ENCODE measurements at regions not wholly inside any gene's neighbourhood (a gene's known extent, or its start where the extent isn't known, plus 50 kb on each side); places are given as distances from the start of the nearest gene placed in this dataset.
"Not testable (repeated sequence)": the region's sequence is repeated elsewhere in the genome, so short reads cannot be mapped to it uniquely, and the experiment has no call there.

DNA sequence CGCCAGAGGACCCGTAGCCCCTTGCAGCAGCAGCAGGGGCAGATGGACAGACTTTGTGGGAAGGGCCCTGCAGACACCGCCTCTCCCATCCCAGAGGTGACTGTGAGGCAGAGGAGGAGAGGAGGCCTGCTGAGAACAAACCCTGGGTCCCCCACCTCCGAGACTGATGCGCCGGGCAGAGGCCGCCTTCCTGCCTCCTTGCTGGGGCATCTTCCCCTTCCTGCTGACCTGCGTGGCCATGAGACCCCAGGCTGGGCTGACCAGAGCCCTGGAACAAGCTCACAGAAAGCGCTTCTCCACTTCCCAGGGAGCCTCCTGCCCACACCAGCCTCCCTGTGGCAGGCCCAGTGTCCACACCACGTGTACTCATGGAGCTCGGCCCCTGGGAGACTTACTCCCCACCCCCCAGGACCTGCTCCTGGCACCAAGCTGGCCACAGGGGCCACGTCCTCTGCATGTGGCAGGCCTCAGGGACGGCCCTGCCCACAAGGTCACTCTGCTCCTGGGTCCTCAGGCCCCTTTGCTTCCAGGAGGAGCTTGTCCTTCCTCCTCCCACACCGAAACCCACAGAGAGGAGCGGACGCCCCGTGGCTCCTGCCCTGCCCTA, 119.0 kb upstream of the ZNF469 start:
- TF ChIP-seq, protein P1, sequence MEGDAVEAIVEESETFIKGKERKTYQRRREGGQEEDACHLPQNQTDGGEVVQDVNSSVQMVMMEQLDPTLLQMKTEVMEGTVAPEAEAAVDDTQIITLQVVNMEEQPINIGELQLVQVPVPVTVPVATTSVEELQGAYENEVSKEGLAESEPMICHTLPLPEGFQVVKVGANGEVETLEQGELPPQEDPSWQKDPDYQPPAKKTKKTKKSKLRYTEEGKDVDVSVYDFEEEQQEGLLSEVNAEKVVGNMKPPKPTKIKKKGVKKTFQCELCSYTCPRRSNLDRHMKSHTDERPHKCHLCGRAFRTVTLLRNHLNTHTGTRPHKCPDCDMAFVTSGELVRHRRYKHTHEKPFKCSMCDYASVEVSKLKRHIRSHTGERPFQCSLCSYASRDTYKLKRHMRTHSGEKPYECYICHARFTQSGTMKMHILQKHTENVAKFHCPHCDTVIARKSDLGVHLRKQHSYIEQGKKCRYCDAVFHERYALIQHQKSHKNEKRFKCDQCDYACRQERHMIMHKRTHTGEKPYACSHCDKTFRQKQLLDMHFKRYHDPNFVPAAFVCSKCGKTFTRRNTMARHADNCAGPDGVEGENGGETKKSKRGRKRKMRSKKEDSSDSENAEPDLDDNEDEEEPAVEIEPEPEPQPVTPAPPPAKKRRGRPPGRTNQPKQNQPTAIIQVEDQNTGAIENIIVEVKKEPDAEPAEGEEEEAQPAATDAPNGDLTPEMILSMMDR (IDR thresholded peaks at IDR 0.05): not testable (repeated sequence)
- TF ChIP-seq POLR2A (IDR thresholded peaks at IDR 0.05); POLR2AphosphoS5 (IDR thresholded peaks at IDR 0.05; ENCODE audit: insufficient read depth in 1 of 2, low read depth in 1 of 2): not testable (repeated sequence)

Data from vagina (tissue), 2 donors.